Left ventricle myocardium superior (tissue), 1 donor: ENCODE measurements at regions not wholly inside any gene's neighbourhood (a gene's known extent, or its start where the extent isn't known, plus 50 kb on each side); places are given as distances from the start of the nearest gene placed in this dataset.
"Not testable (repeated sequence)": the region's sequence is repeated elsewhere in the genome, so short reads cannot be mapped to it uniquely, and the experiment has no call there.

Experiments
- ATAC-seq: fragments of 200-7000 bp; cut with Tn5 transposase; one replicate; pipeline ENCODE4 v1.9.1; 2020; ENCODE audit warnings: mild to moderate bottlenecking, moderate library complexity
- DNase-seq: peaks from one replicate; pipeline ENCODE4 v3.0.0-alpha.2; 2020
- intact Hi-C: fragments of 100-400 bp; cut with micrococcal nuclease; formaldehyde crosslinking; loops from one replicate; pipeline ENCODE4 v1.11.0; 2022
- donor health status: DM: no; HTN: yes; CAD: no; lungs with severe emphysema.

- no peak for DNase-seq
- intact Hi-C loops: no loop called here
Measured at GRCh38 chr1:102550729-102551384, 554.1 kb upstream of the OLFM3 start.

GRCh38 chr1:102546251-102546650, 549.5 kb upstream of the OLFM3 start:
- DNase-seq: no peak
- ATAC-seq: no peak
- intact Hi-C loops: no loop called here

More at GRCh38 chr1:102550729-102551384, 554.1 kb upstream of the OLFM3 start:
- no peak for ATAC-seq

GRCh38 chr1:102535829-102536505, 539.2 kb upstream of the OLFM3 start:
- no peak for DNase-seq
- intact Hi-C loops: no loop called here
- no peak for ATAC-seq

DNA sequence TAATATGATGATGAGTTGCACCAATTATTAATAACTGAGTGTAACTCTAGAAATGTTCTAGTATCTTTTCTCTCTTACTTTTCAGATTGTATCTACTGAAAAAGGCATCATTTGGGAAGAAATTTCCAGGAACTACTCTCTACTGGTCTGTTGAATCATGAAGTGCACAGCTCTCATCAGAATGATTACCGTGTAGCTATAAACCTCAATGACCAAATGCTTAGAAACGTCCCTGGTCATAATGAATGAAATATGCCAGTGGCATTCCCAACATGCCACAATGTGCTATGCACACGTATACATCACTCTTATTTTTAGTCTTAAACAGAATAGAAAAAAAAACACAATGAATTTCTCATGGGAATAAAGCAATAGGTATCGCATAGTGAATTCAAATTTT, 534.3 kb upstream of the OLFM3 start:
- ATAC-seq: no peak

DNA sequence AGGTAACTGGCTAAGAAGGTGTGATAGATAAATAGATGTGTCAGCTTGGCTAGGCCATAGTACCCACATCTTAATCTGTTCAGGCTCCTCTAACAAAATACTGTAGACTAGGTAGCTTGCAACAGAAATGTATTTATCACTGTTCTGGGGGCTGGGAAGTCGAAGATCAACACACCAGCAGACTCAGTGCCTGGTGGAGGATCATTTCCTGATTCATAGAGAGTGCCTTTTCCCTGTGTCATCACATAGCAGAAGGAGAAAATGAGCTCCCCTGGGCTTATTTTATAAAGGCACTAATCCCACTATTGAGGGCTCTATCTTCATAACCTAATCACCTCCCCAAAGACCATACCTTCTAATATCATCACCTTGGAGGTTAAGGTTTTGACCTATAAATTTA, 532.7 kb upstream of the OLFM3 start:
- ATAC-seq (no peak), DNase-seq (no peak)
- intact Hi-C loops: no loop called here

More for the DNA sequence above, 534.3 kb upstream of the OLFM3 start:
- no peak for DNase-seq
- intact Hi-C loops: no loop called here

DNA sequence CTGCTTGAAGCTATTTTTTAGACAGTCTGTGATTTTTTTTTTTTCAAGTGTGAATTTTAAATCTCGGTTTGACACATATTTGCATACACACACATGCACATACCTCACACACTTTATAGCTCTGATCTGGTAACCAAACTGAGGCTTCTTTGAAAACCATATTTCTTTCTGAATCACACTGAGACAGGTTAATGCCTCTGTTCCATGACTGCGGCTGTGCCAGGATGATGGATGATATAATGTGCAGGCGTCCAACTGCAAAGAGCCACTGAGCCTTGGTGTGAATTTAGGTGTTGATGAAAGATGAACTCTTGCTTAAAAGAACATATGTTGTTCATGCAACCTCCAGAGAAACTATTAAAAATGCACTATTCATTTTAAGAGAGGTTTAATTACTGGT, 504.0 kb upstream of the OLFM3 start:
- DNase-seq (no peak), ATAC-seq (no peak)
- intact Hi-C loops: no loop called here

DNA sequence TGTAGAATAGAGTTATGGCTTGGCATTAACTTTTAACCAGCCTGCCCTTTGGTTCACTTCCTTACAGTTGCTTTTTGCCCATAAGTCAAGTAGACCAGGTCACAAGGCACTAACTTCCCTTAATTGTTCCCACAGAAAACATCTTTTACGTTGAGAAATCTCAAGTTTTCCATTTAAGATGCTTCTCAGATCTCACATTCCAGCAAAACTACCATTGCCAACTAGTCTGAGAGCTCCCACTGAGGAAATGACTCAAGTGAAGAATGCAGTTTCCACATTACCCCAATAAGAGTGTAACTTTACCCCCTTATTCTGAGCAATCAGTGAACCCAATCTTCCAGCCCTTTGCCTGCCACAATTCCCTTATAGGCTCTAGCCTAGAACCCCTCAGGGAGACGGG, 502.2 kb upstream of the OLFM3 start:
- DNase-seq: no peak
- no peak for ATAC-seq
- intact Hi-C loops: no loop called here

DNA sequence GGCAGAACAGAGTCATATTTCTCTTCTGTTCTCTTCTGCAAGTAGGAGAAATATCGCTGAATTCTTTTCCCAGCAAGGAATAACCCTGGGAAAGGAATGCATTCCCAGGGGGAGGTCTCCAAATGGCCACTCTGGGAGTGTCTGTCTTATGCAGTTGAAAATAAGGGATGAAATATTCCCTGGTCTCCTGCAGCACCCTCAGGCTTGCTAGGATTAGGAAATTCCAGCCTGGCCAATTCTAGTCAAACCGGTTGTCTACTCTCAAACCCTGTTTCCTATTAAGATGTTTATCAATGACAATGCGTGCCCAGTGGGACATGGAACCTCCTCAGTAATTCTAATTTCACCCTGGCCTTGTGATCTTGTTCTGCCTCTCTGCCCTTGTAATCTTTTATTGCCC, 501.1 kb upstream of the OLFM3 start:
- DNase-seq, ATAC-seq, intact Hi-C loops: not testable (repeated sequence)

- intact Hi-C loops: loop anchor here (2.0 kb wide), 1 partner anchor 36 kb away; no protein-coding TSS in a partner anchor
- DNase-seq (no peak), ATAC-seq (peak; percentile 25)
Measured at GRCh38 chr1:102472520-102472919, 475.8 kb upstream of the OLFM3 start.

GRCh38 chr1:102470767-102471166, 474.0 kb upstream of the OLFM3 start:
- intact Hi-C loops: no loop called here
- ATAC-seq (no peak), DNase-seq (no peak)

- intact Hi-C loops: no loop called here
- no peak for ATAC-seq
- DNase-seq: no peak
Measured at GRCh38 chr1:102466487-102466886, 469.8 kb upstream of the OLFM3 start.

- DNase-seq (no peak), ATAC-seq (no peak)
- intact Hi-C loops: no loop called here
Measured at GRCh38 chr1:102463328-102463727, 466.6 kb upstream of the OLFM3 start.

DNA sequence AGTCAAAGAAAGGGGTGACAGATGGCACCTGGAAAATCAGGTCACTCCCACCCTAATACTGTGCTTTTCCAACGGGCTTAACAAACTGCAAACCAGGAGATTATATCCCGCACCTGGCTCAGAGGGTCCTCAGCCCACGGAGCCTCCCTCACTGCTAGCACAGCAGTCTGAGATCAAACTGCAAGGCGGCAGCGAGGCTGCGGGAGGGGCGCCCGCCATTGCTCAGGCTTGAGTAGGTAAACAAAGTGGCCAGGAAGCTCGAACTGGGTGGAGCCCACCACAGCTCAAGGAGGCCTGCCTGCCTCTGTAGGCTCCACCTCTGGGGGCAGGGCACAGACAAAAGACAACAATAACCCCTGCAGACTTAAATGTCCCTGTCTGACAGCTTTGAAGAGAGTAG, 445.6 kb upstream of the OLFM3 start:
- DNase-seq, intact Hi-C loops, ATAC-seq: not testable (repeated sequence)

DNA sequence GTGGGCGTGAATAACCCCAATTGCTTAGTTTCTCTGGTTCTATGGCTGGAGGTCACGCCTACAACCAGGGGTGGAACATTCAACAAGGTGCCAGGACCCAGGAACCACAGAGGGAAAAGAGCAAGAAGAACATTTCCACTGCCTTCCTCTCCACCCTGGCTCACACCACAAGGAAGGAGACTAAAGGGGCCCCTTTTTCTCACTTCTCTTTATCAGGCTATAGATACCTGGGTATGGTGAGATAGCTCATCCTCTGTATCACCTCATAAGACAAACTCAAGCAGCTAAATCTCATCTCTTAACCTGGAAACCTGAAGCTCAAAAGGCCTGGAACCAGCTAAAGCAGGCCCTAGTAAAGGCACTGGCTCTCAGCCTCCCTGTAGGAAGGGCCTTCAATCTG, 438.8 kb upstream of the OLFM3 start:
- intact Hi-C loops: no loop called here
- ATAC-seq: no peak
- DNase-seq: no peak

DNA sequence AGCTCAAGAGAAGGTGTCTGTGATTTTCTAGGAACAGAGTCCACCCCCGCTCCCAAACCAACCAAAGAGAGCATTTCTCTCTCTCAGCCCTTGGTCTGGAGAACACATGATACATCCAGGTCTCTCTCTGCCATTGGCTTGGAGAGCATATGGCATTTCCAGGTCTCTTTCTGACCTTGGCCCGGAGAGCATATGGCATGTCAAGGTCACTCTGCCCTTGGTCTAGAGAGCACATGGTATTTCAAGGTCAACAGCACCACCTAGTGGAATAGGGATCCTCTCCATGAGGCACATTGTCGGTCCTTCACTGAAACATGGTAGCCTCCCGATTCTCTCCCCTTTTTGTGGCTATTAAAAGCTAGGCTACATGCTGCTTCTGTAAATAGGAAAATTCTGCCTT, 437.7 kb upstream of the OLFM3 start:
- intact Hi-C loops: no loop called here
- ATAC-seq: no peak
- DNase-seq: no peak

- DNase-seq (no peak), ATAC-seq (no peak)
- intact Hi-C loops: no loop called here
Measured at GRCh38 chr1:102431253-102431652, 434.5 kb upstream of the OLFM3 start.

GRCh38 chr1:102420034-102420433, 423.3 kb upstream of the OLFM3 start:
- intact Hi-C loops: no loop called here
- DNase-seq: no peak
- no peak for ATAC-seq
